ENCODE measurements at regions not wholly inside any gene's neighbourhood (a gene's known extent, or its start where the extent isn't known, plus 50 kb on each side); places are given as distances from the start of the nearest gene placed in this dataset.

- TF ChIP-seq TCF4 (CRISPR knock-in tag; IDR thresholded peaks at IDR 0.05; ENCODE audit: borderline replicate concordance) = no peak
- TF ChIP-seq ZC3H10 (CRISPR knock-in tag; IDR thresholded peaks at IDR 0.05) = no peak
- TF ChIP-seq ARNTL (CRISPR knock-in tag; IDR thresholded peaks at IDR 0.05; ENCODE audit: borderline replicate concordance, low read depth) = no peak
Observed at GRCh38 chr13:59584101-59584500, 579.6 kb downstream of the DIAPH3 start.

Data from SK-N-SH treated with all-trans-retinoic acid at 6 μM for 48 hours (cell line).